ENCODE measurements at regions not wholly inside any gene's neighbourhood (a gene's known extent, or its start where the extent isn't known, plus 50 kb on each side); places are given as distances from the start of the nearest gene placed in this dataset.

- no peak for DNase-seq (ENCODE audit: low spot score)
Observed at GRCh38 chr6:140320081-140321080, 945.9 kb upstream of the CITED2 start.

GRCh38 chr6:140319209-140319608 is 944.8 kb upstream of the CITED2 start:
- DNase-seq (ENCODE audit: low spot score): no peak

GRCh38 chr6:140318408-140318807 is 944.0 kb upstream of the CITED2 start:
- no peak for DNase-seq (ENCODE audit: low spot score)

- DNase-seq (ENCODE audit: low spot score): no peak
Observed at GRCh38 chr6:140317950-140318349, 943.5 kb upstream of the CITED2 start.

- DNase-seq (ENCODE audit: low spot score): no peak
Observed at GRCh38 chr6:140316966-140317365, 942.5 kb upstream of the CITED2 start.

GRCh38 chr6:140314682-140315081 is 940.2 kb upstream of the CITED2 start:
- DNase-seq (ENCODE audit: low spot score): no peak

- DNase-seq (ENCODE audit: low spot score): no peak
Observed at GRCh38 chr6:140311146-140311545, 936.7 kb upstream of the CITED2 start.

GRCh38 chr6:140303218-140303949 is 928.9 kb upstream of the CITED2 start:
- no peak for DNase-seq (ENCODE audit: low spot score)

- DNase-seq (ENCODE audit: low spot score): no peak
Observed at GRCh38 chr6:140300331-140300730, 925.9 kb upstream of the CITED2 start.

GRCh38 chr6:140289186-140289585 is 914.7 kb upstream of the CITED2 start:
- DNase-seq (ENCODE audit: low spot score): no peak

- DNase-seq (ENCODE audit: low spot score): no peak
Observed at GRCh38 chr6:140285998-140286690, 911.7 kb upstream of the CITED2 start.

- no peak for DNase-seq (ENCODE audit: low spot score)
Observed at GRCh38 chr6:140285471-140285870, 911.0 kb upstream of the CITED2 start.

GRCh38 chr6:140284871-140285270 is 910.4 kb upstream of the CITED2 start:
- no peak for DNase-seq (ENCODE audit: low spot score)

GRCh38 chr6:140283197-140283596 is 908.7 kb upstream of the CITED2 start:
- no peak for DNase-seq (ENCODE audit: low spot score)

GRCh38 chr6:140281767-140282166 is 907.3 kb upstream of the CITED2 start:
- no peak for DNase-seq (ENCODE audit: low spot score)

GRCh38 chr6:140281236-140281635 is 906.8 kb upstream of the CITED2 start:
- DNase-seq (ENCODE audit: low spot score): no peak

GRCh38 chr6:140276719-140277118 is 902.3 kb upstream of the CITED2 start:
- DNase-seq (ENCODE audit: low spot score): no peak

- no peak for DNase-seq (ENCODE audit: low spot score)
Observed at GRCh38 chr6:140276133-140276532, 901.7 kb upstream of the CITED2 start.

GRCh38 chr6:140275725-140276124 is 901.3 kb upstream of the CITED2 start:
- DNase-seq (ENCODE audit: low spot score): no peak

- no peak for DNase-seq (ENCODE audit: low spot score)
Observed at GRCh38 chr6:140274548-140274947, 900.1 kb upstream of the CITED2 start.

GRCh38 chr6:140271759-140272377 is 897.4 kb upstream of the CITED2 start:
- no peak for DNase-seq (ENCODE audit: low spot score)

- no peak for DNase-seq (ENCODE audit: low spot score)
Observed at GRCh38 chr6:140269591-140270165, 895.2 kb upstream of the CITED2 start.
